C4-2B (cell line): ENCODE measurements at regions not wholly inside any gene's neighbourhood (a gene's known extent, or its start where the extent isn't known, plus 50 kb on each side); places are given as distances from the start of the nearest gene placed in this dataset.

Experiments used
- CTCF ChIP-seq: fragments of 450-650 bp; conservative IDR thresholded peaks from 2 replicates; pipeline ENCODE4 v1.5.1; 2017; ENCODE audit warnings: mild to moderate bottlenecking
- ZFX ChIP-seq: fragments of 450-650 bp; IDR thresholded peaks from 2 replicates; pipeline ENCODE4 v1.6.1; 2017

- TF ChIP-seq CTCF (no peak), ZFX (no peak)
Observed at GRCh38 chr3:10674578-10674977, 141.4 kb upstream of the SLC6A11 start.
